HepG2 (cell line): ENCODE measurements at regions not wholly inside any gene's neighbourhood (a gene's known extent, or its start where the extent isn't known, plus 50 kb on each side); places are given as distances from the start of the nearest gene placed in this dataset.
A peak's percentile ranks its signal among the peaks of the same experiment; 100 is the strongest.

ENCODE experiments used
- ATF1 ChIP-seq: IDR thresholded peaks from 2 replicates; pipeline ENCODE4 v1.6.1; 2016; ENCODE audit warnings: mild to moderate bottlenecking, control low read depth
- ATF4 ChIP-seq, 2 experiments: fragments of 450-650 bp in 1 of 2; sonication (generic) in 1 of 2; formaldehyde crosslinking; IDR thresholded peaks; 2 replicates each; pipeline versions ENCODE4 v1.5.0 to v1.8.0; 2020 to 2022; ENCODE audit warnings: mild to moderate bottlenecking in 1 of 2, missing genetic modification reagents in 1 of 2
- HNF1B ChIP-seq: sonication (generic); formaldehyde crosslinking; IDR thresholded peaks from 2 replicates; pipeline ENCODE4 v1.5.1; 2020; ENCODE audit warnings: mild to moderate bottlenecking, moderate library complexity, missing genetic modification reagents
- IRF2 ChIP-seq: IDR thresholded peaks from 2 replicates; pipeline ENCODE4 v1.6.1; 2018; ENCODE audit warnings: missing genetic modification reagents, missing compliant biosample characterization
- MAF1 ChIP-seq: sonication (generic); formaldehyde crosslinking; IDR thresholded peaks from 2 replicates; pipeline ENCODE4 v1.5.0; 2020; ENCODE audit warnings: missing genetic modification reagents, borderline replicate concordance
- MAZ ChIP-seq, 2 experiments: sonication (generic) in 1 of 2; formaldehyde crosslinking in 1 of 2; IDR thresholded peaks; 2 replicates each; pipeline versions ENCODE4 v1.5.0 to v1.6.1; 2012 to 2020; ENCODE audit warnings: low read depth in 2 of 2, mild to moderate bottlenecking in 2 of 2, borderline replicate concordance in 1 of 2, improper control_type of control experiment in 1 of 2, low read length in 1 of 2, missing genetic modification reagents in 1 of 2, moderate library complexity in 1 of 2
- MED1 ChIP-seq: sonication (generic); formaldehyde crosslinking; IDR thresholded peaks from 2 replicates; pipeline ENCODE4 v1.4.0; 2020; ENCODE audit warnings: missing genetic modification reagents
- NFRKB ChIP-seq: fragments of 450-650 bp; IDR thresholded peaks from 2 replicates; pipeline ENCODE4 v1.6.1; 2017
- SALL1 ChIP-seq: sonication (generic); formaldehyde crosslinking; IDR thresholded peaks from 2 replicates; pipeline ENCODE4 v1.8.0; 2022; ENCODE audit warnings: mild to moderate bottlenecking, missing genetic modification reagents
- SNAI1 ChIP-seq: sonication (generic); formaldehyde crosslinking; IDR thresholded peaks from 2 replicates; pipeline ENCODE4 v1.5.0; 2020; ENCODE audit warnings: mild to moderate bottlenecking, missing genetic modification reagents, borderline replicate concordance
- SOX5 ChIP-seq: IDR thresholded peaks from 2 replicates; pipeline ENCODE4 v1.6.1; 2016; ENCODE audit warnings: borderline replicate concordance
- STAT5B ChIP-seq: sonication (generic); formaldehyde crosslinking; IDR thresholded peaks from 2 replicates; pipeline ENCODE4 v1.4.0; 2020; ENCODE audit warnings: missing genetic modification reagents
- ZBTB38 ChIP-seq: sonication (generic); formaldehyde crosslinking; IDR thresholded peaks from 2 replicates; pipeline ENCODE4 v1.5.1; 2020; ENCODE audit warnings: mild to moderate bottlenecking, missing genetic modification reagents
- ZNF121 ChIP-seq: sonication (generic); formaldehyde crosslinking; IDR thresholded peaks from 2 replicates; pipeline ENCODE4 v1.5.0; 2020; ENCODE audit warnings: mild to moderate bottlenecking, missing genetic modification reagents
- ZNF18 ChIP-seq: sonication (generic); formaldehyde crosslinking; IDR thresholded peaks from 2 replicates; pipeline ENCODE4 v1.8.0; 2022; ENCODE audit warnings: mild to moderate bottlenecking, missing genetic modification reagents; ENCODE audit not compliant: insufficient replicate concordance
- ZNF274 ChIP-seq: sonication (generic); formaldehyde crosslinking; IDR thresholded peaks from 2 replicates; pipeline ENCODE4 v1.5.1; 2020; ENCODE audit warnings: mild to moderate bottlenecking, missing genetic modification reagents
- ZNF34 ChIP-seq: sonication (generic); formaldehyde crosslinking; IDR thresholded peaks from 2 replicates; pipeline ENCODE4 v1.4.0; 2020; ENCODE audit warnings: mild to moderate bottlenecking, missing genetic modification reagents, borderline replicate concordance
- ZNF503 ChIP-seq: sonication (generic); formaldehyde crosslinking; IDR thresholded peaks from 2 replicates; pipeline ENCODE4 v1.4.0; 2020; ENCODE audit warnings: missing genetic modification reagents
- ZNF530 ChIP-seq: sonication (generic); formaldehyde crosslinking; IDR thresholded peaks from 2 replicates; pipeline ENCODE4 v1.5.0; 2020; ENCODE audit warnings: low read depth, mild to moderate bottlenecking, missing genetic modification reagents
- ZNF557 ChIP-seq: sonication (generic); formaldehyde crosslinking; IDR thresholded peaks from 2 replicates; pipeline ENCODE4 v1.4.0; 2020; ENCODE audit warnings: missing genetic modification reagents
- ZNF569 ChIP-seq: sonication (generic); formaldehyde crosslinking; IDR thresholded peaks from 2 replicates; pipeline ENCODE4 v1.5.0; 2020; ENCODE audit warnings: mild to moderate bottlenecking, missing genetic modification reagents, moderate library complexity, borderline replicate concordance
- ZNF570 ChIP-seq: sonication (generic); formaldehyde crosslinking; IDR thresholded peaks from 2 replicates; pipeline ENCODE4 v1.4.0; 2020; ENCODE audit warnings: mild to moderate bottlenecking, missing genetic modification reagents, borderline replicate concordance
- ZNF746 ChIP-seq: sonication (generic); formaldehyde crosslinking; IDR thresholded peaks from 2 replicates; pipeline ENCODE4 v1.8.0; 2022; ENCODE audit warnings: mild to moderate bottlenecking, missing genetic modification reagents
- ZNF766 ChIP-seq: sonication (generic); formaldehyde crosslinking; IDR thresholded peaks from 2 replicates; pipeline ENCODE4 v1.5.0; 2020; ENCODE audit warnings: missing genetic modification reagents, borderline replicate concordance
- ZNF879 ChIP-seq: sonication (generic); formaldehyde crosslinking; IDR thresholded peaks from 2 replicates; pipeline ENCODE4 v1.8.1; 2023; ENCODE audit warnings: missing genetic modification reagents

GRCh38 chr15:26082221-26083109, 219.3 kb upstream of the ATP10A start (continued):
- TF ChIP-seq MED1 (CRISPR knock-in tag) (peak; percentile 63), ATF1 (CRISPR knock-in tag) (no peak), NFRKB (no peak), ZNF766 (no peak), ZNF121 (CRISPR knock-in tag) (0 out of 2 replicates have a peak, but pooled peaks have one; percentile 21), ZNF879 (CRISPR knock-in tag) (no peak), ZNF557 (no peak), ZNF274 (no peak), SALL1 (CRISPR knock-in tag) (peak; percentile 60), ZNF18 (CRISPR knock-in tag) (peak; percentile 80), ATF4 (CRISPR knock-in tag; IDR thresholded peaks at IDR 0.05) (no peak), STAT5B (CRISPR knock-in tag) (no peak), ZBTB38 (CRISPR knock-in tag) (peak; percentile 48; the same call in 1 of the 2 replicates), ZNF34 (no peak), MAZ (IDR thresholded peaks at IDR 0.05; ENCODE audit: borderline replicate concordance, low read depth, low read length) (no peak), MAZ (CRISPR knock-in tag; IDR thresholded peaks at IDR 0.05; ENCODE audit: low read depth) (no peak; the same call in 1 of the 2 replicates), ZNF569 (CRISPR knock-in tag) (no peak), SNAI1 (CRISPR knock-in tag) (no peak), ZNF746 (CRISPR knock-in tag) (no peak), ZNF570 (no peak), ZNF530 (no peak), IRF2 (peak; percentile 75), MAF1 (CRISPR knock-in tag) (peak; percentile 98), SOX5 (CRISPR knock-in tag) (peak; percentile 13; the same call in 1 of the 2 replicates), ZNF503 (CRISPR knock-in tag) (no peak), HNF1B (no peak)
